GM18519 (cell line): ENCODE measurements at regions not wholly inside any gene's neighbourhood (a gene's known extent, or its start where the extent isn't known, plus 50 kb on each side); places are given as distances from the start of the nearest gene placed in this dataset.
"Not testable (repeated sequence)": the region's sequence is repeated elsewhere in the genome, so short reads cannot be mapped to it uniquely, and the experiment has no call there.

Experiments
- ATAC-seq: cut with Tn5 transposase; IDR thresholded peaks from one replicate; pipeline ENCODE4 v1.9.1; 2021; ENCODE audit warnings: mild to moderate bottlenecking, moderate library complexity; ENCODE audit not compliant: unreplicated experiment, low FRiP score

DNA sequence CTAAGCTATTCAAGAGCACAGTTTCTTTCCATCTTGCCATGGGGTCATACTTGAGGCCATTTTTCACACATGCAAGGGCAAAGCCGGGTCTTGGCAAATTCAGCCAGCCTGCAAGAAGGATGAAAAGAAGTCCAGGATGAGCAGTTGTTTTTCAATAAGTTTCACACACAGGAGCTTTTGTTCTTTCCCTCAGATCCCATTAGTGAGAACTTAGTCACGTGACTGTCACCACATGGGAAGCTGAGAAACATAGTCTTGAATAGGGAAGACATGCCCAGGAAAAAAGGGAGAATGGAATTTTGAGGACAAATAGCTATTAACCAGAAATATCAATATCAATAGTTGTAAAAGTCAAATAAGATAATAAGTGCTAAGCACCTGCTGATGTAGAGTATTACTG, 137.7 kb downstream of the AHR start:
- ATAC-seq, result no peak

DNA sequence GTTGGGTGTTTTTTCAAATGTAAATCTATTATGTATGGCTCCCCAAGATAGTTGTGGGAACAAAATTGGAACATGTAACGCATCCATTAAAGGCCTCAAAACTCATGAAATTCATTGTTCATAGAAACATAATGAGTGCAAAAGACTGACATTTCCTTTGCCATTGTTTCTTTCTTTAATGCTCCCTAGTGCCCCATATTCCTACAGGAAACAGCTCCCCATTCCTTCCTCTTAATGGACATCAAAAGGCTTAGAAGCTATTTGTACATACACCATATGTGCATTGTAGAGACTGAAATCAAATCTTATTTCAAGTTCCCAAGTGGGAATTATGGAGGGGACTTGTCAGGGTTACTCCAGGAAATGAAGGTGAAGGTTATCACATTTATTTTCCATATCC, 139.1 kb downstream of the AHR start:
- ATAC-seq, result no peak

DNA sequence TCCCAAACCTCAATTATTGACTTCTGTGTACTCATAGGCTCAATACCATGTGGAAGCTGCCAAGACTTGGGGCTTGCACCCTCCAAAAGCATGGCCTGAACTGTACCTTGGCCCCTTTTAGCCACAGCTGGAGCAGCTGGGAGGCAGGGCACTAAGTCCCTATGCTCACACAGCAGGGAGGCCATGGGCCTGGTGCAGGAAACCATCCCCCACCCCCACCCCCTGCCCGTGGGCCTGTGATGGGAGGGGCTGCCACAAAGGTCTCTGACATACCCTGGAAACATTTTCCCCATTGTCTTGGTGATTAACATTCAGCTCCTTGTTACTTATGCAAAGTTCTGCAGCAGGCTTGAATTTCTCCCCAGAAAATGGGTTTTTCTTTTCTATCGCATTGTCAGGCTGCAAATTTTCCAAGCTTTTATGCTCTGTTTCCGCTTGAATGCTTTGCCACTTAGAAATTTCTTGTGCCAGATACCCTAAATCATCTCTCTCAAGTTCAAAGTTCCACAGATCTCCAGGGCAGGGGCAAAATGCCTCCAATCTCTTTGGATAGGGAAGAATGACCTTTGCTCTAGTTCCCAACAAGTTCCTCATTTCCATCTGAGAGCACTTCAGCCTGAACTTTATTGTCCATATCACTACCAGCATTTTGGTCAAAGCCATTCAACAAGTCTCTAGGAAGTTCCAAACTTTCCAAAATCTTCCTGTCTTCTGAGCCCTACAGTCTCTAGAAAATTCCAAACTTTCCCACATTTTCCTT, 141.8 kb downstream of the AHR start:
- not testable (repeated sequence) for ATAC-seq

DNA sequence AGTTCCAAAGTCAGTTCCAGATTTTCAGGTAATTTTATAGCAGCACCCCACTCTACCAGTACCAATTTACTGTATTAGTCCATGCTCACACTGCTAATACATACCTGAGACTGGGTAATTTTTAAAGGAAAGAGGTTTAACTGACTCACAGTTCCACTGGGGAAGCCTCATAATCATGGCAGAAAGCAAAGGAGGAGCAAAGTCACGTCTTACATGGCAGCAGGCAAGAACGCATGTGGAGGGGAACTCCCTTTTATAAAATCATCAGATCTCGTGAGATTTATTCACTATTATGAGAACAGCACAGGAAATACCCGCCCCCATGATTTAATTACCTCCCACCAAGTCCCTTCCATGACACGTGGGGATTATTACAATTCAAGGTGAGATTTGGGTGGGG, 142.4 kb downstream of the AHR start:
- no peak for ATAC-seq

DNA sequence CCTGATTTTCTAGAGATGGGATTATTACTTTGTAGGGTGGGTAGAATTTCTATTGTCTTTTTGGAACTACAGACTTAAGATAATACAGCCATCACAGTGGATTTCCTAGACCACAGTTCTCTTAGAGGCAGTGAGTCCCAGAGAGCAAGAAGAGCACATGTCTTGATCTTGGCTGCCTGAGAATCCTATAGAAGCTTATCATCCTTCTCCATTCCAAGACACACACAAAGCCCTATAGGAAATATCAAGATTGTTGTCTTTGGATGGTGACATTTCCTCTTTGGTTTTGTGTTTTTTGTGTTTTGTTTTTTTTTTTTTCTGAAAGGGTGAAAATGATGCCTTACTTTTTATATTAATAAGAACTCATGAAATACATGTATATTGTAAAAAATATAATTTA, 143.1 kb downstream of the AHR start:
- ATAC-seq, result no peak

DNA sequence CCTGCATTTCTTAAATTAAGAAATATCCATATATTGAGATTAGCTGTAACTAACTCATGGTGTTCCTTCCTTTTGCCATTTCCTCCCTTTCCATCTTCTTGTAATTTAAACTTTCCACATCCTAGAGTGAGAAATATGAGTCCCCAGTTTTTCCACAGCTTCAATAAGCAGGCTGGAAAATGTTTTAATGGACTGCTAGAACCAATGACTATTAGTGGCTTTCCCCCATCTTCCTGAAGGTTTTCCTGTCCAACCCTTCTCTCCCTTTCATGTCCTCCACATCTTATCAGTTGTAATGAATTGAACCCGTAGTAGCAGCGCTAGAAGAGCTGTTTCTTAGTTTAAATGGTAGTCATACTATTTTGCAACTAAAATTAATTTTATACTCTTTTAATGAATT, 145.7 kb downstream of the AHR start:
- no peak for ATAC-seq

DNA sequence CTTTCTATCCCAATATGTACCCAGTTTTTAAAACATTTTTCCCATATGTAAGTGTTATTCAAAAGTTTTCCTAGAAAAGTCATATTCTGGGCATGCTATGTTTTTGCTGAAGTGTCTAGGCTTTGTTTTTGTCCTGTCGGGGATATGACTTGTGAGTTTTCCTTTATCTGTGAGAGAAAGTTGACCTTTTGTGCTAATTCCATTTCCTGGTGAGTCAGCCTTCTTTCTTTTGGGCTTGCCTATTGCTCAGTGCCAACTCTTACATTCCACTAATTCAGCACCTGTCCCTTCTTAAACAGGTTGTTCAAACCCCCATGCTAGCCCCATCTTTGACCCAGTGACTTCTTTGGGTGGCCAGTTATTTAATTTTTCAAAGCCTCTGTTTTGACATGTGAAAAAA, 146.2 kb downstream of the AHR start:
- no peak for ATAC-seq

DNA sequence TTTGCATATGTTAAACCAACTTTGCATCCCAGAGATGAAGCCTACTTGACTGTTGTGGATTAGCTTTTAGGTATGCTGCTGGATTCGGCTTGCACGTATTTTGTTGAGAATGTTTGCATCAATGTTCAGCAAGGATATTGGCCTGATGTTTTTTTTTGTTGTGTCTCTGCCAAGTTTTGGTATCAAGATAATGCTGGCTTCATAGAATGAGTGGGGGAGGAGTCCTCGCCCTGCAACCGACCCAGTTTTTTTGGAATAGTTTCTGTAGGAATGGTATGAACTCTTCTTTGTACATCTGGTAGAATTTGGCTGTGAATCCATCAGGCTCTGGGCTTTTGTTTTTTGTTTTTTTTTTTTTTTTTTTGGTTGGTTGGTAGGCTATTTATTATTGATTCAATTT, 147.9 kb downstream of the AHR start:
- ATAC-seq, result no peak

DNA sequence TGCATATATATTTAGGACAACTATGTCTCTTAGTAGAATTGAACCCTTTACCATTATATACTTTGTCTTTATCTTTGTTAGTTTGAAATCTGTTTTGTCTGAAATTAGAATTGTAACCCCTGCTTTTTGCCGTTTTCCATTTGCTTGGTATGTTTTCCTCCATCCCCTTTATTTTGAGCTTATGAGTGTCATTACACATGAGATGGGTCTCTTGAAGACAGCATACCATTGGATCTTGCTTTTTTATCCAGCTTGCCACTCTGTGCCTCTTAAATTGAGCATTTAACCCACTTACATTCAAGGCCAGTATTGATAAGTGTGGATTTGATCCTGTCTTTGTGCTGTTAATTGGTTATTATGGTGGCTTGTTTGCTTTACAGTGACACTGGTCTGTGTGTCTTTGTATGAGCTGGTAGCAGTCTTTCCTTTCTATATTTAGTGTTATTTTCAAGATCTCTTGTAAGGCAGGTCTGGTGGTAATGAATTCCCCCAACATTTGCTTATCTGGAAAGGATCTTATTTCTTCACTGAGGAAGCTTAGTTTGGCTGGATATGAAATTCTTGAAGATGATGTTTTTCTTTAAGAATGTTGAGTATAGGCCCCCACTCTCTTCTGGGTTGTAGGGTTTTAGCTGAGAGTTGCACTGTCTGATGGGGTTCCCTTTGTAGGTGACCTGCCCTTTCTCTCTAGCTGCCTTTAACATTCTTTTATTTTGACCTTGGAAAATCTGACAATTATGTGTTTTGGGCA, 149.5 kb downstream of the AHR start:
- no peak for ATAC-seq

DNA sequence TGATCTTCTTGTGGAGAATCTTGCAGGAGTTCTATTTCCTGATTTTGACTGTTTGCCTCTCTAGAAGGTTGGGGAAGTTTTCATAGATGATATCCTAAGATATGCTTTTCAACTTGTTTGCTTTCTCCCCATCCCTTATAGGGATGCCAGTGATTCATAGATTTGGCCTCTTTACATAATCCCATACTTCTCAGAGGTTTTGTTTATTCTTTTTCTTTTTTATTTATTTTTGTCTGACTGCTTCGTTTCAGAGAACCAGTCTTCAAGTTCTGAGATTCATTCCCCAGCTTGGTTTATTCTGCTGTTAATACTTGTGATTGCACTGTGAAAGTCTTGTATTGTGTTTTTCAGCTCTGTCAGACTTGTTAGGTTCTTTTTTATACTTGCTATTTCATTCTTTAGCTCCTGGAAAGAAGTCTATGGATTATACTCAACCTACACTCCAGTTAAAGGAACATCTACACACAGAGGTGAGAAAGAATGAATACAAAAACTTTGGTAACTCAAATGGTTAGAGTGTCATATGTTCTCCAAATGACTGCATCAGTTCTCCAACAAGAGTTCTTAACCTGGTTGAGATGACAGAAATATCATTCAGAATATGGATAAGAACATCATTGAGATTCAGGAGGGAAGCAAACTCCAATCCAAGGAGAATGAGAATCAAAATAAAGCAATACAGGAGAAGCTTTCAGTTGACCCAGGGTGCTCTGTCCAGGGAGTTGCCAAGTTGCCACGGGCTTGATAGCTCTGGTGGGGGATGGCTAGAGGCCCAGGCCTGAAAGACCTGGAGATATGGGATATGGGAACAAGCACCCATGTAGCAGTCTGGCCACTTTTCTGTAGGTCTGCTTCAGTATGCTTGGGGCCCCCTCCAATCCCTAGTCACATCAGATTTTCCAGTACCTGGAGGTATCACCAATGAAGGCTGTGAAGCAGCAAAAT, 150.3 kb downstream of the AHR start:
- no peak for ATAC-seq

DNA sequence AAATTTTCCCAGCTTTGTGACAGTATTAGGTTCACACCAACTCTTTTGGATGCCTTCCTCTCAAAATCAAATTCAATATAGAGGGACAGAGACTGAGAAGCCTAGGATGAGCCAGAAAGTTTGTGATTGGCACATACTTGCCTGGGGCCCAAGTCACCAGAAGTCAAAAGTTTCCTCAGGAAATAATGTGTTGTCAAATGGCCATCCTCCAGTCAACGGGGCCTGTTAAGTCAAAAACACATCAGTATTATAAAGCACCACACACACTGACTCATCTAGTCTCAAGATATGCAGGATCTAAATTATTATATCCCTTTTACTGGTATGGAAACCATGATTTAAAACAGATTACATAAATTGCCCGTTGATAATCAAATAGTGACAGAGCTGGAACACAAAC, 158.1 kb downstream of the AHR start:
- ATAC-seq, result no peak

DNA sequence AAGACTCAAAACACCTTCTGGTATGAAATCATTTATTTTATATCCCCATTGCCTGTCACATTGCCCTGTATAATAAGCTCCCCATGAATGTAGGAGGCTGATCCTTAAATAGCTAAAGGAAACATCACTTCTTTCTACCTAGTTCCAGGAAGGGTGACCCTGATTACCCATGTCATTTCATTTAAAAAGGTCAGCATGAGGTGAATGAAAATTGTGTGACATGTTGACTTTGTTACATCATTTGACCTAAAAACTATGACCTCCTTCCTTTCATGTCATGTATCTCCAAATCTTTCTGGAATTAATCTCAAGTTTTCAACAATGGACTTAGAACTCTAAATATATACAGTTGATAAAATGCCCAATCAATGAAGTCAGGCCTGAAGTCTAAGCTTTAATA, 161.5 kb downstream of the AHR start:
- ATAC-seq, result no peak

DNA sequence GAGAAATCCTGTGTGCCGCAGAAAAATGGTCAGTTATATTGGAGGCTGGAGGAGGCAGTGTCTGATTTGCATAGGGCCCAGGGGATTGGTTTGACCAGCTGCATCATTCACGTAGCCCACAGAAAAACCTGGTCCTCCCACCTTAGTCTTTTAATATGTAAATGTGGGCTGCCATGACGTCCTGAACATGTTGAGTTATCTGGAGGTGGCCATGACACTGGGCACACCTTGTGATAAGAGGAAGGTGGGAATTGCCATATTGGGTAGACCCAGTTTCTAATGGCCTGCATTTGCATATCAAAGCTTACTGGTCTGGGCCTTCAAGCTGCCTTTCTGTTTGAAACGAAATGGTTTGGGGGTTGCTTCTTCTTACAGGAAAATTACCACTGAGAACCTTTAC, 162.2 kb downstream of the AHR start:
- no peak for ATAC-seq

DNA sequence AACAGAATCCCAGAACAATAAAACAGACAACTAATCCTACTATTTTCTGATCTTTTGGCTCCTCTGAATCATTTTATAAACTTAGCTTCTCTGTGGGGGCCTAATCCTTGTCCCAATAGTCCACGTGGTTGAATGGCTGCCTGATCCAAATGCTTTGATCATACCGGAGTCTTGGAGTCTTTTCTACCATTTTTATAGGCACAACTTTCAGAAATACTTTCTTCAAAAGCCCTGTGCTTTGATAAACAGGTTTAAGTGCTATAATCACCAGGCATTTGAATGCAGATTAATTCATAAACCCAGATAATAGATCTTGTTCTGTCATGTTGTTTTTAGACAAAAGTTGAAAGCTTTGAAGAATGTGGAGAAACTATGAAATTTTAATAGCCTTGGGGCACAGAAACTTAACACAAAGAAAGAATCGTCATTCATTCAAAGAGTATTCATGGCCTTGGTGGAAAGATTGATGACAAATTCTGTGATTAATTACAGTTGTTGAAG, 163.7 kb downstream of the AHR start:
- ATAC-seq, result no peak

DNA sequence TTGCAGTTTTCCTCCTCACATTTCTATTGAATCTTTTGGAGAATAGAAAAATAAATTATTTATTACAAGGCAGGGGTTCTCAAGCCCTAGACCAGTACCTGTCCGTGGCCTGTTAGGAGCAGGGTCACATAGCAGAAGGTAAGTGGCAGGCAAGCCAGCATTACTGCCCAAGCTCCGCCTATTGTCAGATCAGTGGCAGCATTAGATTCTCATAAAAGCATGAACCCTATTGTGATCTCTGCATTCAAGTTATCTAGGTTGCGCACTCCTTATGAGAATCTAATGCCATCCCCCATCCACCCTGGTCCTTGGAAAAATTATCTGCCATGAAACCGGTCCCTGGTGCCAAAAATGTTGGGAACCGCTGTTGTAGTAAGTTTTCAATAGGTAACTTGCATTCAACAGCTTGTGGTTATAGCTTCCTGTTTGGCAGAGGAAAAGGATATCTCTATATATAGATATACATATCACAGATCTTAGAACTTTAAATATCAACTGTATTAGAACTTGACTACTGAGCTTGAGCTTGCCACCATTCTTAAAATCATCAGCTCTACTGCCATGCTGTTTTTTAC, 165.1 kb downstream of the AHR start:
- no peak for ATAC-seq

DNA sequence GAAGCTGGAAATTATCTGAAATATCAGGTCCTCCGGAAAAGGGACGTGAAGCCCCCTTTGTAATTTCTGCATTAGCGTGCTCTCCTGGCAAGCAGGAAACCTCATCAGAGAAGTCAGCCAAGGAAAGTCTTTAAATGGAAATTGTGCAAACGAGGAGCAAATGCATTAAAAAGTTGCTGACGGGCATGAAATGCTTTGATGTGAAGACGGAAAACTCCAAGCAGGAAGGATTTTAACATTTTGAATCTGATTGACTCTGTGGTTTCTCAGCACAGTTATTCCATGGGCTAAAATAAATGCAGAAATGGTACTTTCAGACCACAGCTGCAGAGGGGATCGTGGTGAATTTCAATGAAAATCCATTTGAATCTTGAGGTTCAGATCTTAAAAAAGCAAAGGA, 167.8 kb downstream of the AHR start:
- no peak for ATAC-seq

DNA sequence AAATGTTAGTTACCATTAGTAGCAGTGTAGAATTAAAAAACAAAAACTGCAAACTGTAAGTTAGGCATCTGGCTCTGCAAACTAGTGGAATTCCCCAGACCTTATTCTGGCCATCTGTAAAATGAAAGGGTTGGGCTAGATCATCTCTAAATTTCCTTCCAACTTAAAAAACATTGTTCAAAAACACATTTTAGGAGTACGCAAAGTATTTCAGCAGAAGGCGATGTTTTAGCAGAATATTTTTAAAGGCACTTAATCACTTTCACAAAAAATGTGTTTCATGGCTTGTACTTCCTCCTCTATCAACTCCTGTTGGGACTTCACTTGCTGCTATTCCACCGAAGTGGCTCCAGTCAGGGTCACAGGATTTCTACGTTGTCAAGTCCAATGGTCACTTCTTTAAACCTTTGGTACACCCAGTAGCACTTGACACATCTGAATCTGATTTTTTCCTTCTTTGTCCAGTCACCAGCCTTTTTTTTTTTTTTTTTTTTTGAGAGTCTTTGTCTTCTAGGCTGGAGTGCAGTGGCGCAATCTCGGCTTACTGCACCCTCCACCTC, 169.0 kb downstream of the AHR start:
- no peak for ATAC-seq

DNA sequence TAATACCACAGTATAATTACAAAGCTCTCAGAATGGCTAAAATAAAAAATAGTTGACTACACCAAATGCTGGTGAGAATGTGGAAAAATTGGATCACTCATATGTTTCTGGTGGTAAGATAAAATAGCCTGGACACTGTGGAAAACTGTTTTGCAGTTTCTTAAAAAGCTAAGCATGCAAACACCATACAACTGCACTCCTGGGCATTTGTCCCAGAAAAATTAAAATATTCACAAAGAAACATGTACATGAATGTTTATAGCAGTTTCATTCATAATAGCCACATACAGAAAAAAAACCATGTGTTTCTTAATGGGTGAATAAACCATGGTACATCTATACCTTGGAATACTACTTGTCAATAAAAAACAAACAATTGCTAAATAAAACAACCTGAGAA, 172.9 kb downstream of the AHR start:
- no peak for ATAC-seq

DNA sequence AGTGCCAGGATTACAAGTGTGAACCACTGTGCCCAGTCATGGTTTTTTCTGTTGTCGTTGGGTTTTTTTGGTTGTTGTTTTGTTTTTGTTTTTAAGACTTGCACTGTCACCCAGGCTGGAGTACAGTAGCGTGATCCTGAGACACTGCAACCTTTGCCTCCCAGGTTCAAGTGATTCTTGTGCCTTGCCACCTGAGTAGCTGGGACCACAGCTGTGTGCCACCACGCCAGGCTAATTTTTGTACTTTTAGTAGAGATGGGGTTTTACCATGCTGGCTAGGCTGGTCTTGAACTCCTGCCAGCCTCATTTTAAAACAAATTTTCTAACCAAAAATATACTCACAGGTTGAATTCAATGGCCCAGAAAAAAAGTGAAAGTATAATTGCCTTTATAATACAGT, 174.1 kb downstream of the AHR start:
- no peak for ATAC-seq

DNA sequence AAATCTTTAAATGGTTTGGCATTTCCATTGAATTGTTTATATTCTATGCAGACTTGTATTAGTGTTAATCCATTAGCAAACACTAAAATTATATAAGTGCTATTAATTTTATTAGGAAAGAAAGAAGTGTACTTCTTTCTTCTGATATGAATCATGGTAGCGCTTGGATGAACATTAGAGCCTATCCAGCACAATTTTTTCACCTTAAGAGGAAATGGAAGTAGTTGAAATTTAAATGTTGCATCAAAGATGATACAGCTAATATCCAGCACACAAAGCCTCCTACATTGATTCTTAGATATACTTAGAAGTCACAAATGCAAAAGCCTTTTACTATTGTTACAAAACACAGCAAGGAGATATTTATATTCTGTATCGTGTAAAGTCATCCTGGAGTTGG, 174.5 kb downstream of the AHR start:
- ATAC-seq, result no peak
